H1 (cell line): ENCODE measurements at regions not wholly inside any gene's neighbourhood (a gene's known extent, or its start where the extent isn't known, plus 50 kb on each side); places are given as distances from the start of the nearest gene placed in this dataset.
"Not testable (repeated sequence)": the region's sequence is repeated elsewhere in the genome, so short reads cannot be mapped to it uniquely, and the experiment has no call there.

ENCODE experiments used
- CTCF ChIA-PET: fragments of 300-600 bp; sonication (Branson Sonifier 250); formaldehyde crosslinking; loops from one replicate; lab custom pipeline; 2021; ENCODE audit not compliant: partially characterized antibody; lab: Charles Lee
- POLR2A ChIA-PET: fragments of 300-600 bp; sonication (Branson Sonifier 250); formaldehyde crosslinking; loops from one replicate; lab custom pipeline; 2021; ENCODE audit warnings: inconsistent platforms; ENCODE audit not compliant: partially characterized antibody; lab: Charles Lee
- DNase-seq, 2 experiments: peaks; one replicate each; pipeline versions ENCODE4 v3.0.0 to v3.0.0-alpha.2; 2010 to 2022; ENCODE audit warnings: low spot score in 2 of 2, low read depth in 1 of 2, mixed read lengths in 1 of 2
- FAIRE-seq: peaks from 2 replicates; lab custom pipeline; 2011; peaks lifted over from hg19 to GRCh38; lab: Jason Lieb, UNC
- H2AFZ ChIP-seq: 2 replicates; pipeline ENCODE4 v1.8.1; 2012; ENCODE audit warnings: low read length, inconsistent platforms
- H2AK5ac ChIP-seq: 2 replicates; pipeline ENCODE4 v1.6.1; 2013; ENCODE audit warnings: low read depth, low read length
- H2BK120ac ChIP-seq: replicated peaks from 2 replicates; pipeline ENCODE3; 2013; ENCODE audit warnings: low read depth, low read length, inconsistent platforms
- H2BK12ac ChIP-seq: 2 replicates; pipeline ENCODE4 v1.6.1; 2013; ENCODE audit warnings: low read depth, low read length
- H2BK15ac ChIP-seq: 2 replicates; pipeline ENCODE4 v1.6.1; 2013; ENCODE audit warnings: low read length
- H2BK20ac ChIP-seq: 2 replicates; pipeline ENCODE4 v1.6.1; 2013; ENCODE audit warnings: low read length
- H2BK5ac ChIP-seq: 2 replicates; pipeline ENCODE4 v1.6.1; 2013; ENCODE audit warnings: low read depth, low read length
- H3K14ac ChIP-seq: 2 replicates; pipeline ENCODE4 v1.6.1; 2013; ENCODE audit warnings: inconsistent platforms; ENCODE audit not compliant: insufficient read length
- H3K18ac ChIP-seq: 2 replicates; pipeline ENCODE4 v1.6.1; 2013; ENCODE audit warnings: low read length; ENCODE audit errors: extremely low read depth
- H3K23ac ChIP-seq: 2 replicates; pipeline ENCODE4 v1.6.1; 2013; ENCODE audit warnings: inconsistent platforms; ENCODE audit not compliant: insufficient read length
- H3K23me2 ChIP-seq: 2 replicates; pipeline ENCODE4 v1.6.1; 2013; ENCODE audit warnings: low read depth, low read length
- H3K27ac ChIP-seq: 2 replicates; pipeline ENCODE4 v1.6.1; 2011; ENCODE audit warnings: low read depth, low read length, inconsistent platforms
- H3K27me3 ChIP-seq, 4 experiments: replicated peaks in 1 of 4; 1 replicate in 1 of 4; 2 replicates in 3 of 4; pipeline versions ENCODE4 v1.6.1 to v1.8.1; 2011 to 2013; ENCODE audit warnings: low read length in 3 of 4, mild to moderate bottlenecking in 3 of 4, inconsistent platforms in 2 of 4, mixed read lengths in 2 of 4, moderate library complexity in 1 of 4; ENCODE audit not compliant: control insufficient read depth in 3 of 4, insufficient read depth in 3 of 4; ENCODE audit errors: extremely low read depth in 1 of 4
- H3K36me3 ChIP-seq, 4 experiments: 2 replicates each; pipeline versions ENCODE4 v1.6.1 to v1.8.1; 2011 to 2013; ENCODE audit warnings: mild to moderate bottlenecking in 4 of 4, low read length in 3 of 4, moderate library complexity in 2 of 4, control low read depth in 1 of 4, inconsistent platforms in 1 of 4; ENCODE audit not compliant: insufficient read depth in 4 of 4, control insufficient read depth in 2 of 4
- H3K4ac ChIP-seq: replicated peaks from 2 replicates; pipeline ENCODE3; 2013; ENCODE audit warnings: low read length, low read depth, mixed read lengths, inconsistent platforms; ENCODE audit not compliant: insufficient read length
- H3K4me1 ChIP-seq, 4 experiments: replicated peaks in 1 of 4; 1 replicate in 1 of 4; 2 replicates in 3 of 4; pipeline versions ENCODE4 v1.6.1 to v1.8.1; 2011 to 2013; ENCODE audit warnings: low read length in 3 of 4, inconsistent platforms in 2 of 4, mixed read lengths in 1 of 4; ENCODE audit not compliant: insufficient read depth in 4 of 4, control insufficient read depth in 3 of 4
- H3K4me2 ChIP-seq, 2 experiments: 2 replicates each; pipeline versions ENCODE4 v1.6.1 to v1.8.1; 2011 to 2013; ENCODE audit warnings: low read depth in 2 of 2, low read length in 2 of 2, control low read depth in 1 of 2, inconsistent platforms in 1 of 2, mild to moderate bottlenecking in 1 of 2; ENCODE audit not compliant: insufficient read depth in 1 of 2
- H3K4me3 ChIP-seq, 4 experiments: fragments of 200-600, 300-600 bp in 1 of 4; sonication (generic), shearing (Covaris generic), sonication (Bioruptor Twin) in 1 of 4; 2 replicates each; pipeline versions ENCODE4 v1.5.1 to v1.8.1; 2011 to 2016; ENCODE audit warnings: low read length in 4 of 4, low read depth in 3 of 4, control low read depth in 2 of 4, inconsistent platforms in 2 of 4, mild to moderate bottlenecking in 2 of 4, mixed read lengths in 1 of 4, moderate library complexity in 1 of 4; ENCODE audit not compliant: insufficient read depth in 2 of 4; ENCODE audit errors: extremely low read depth in 1 of 4
- H3K56ac ChIP-seq: replicated peaks from 2 replicates; pipeline ENCODE3; 2013; ENCODE audit warnings: low read depth, mild to moderate bottlenecking, mixed read lengths, low read length, inconsistent platforms; ENCODE audit not compliant: insufficient read length
- H3K79me1 ChIP-seq: 2 replicates; pipeline ENCODE4 v1.6.1; 2013; ENCODE audit warnings: low read depth, low read length, control low read depth
- H3K79me2 ChIP-seq, 2 experiments: 2 replicates each; pipeline versions ENCODE4 v1.6.1 to v1.8.1; 2012 to 2013; ENCODE audit warnings: low read length in 2 of 2, mild to moderate bottlenecking in 2 of 2, inconsistent platforms in 1 of 2; ENCODE audit not compliant: insufficient read depth in 2 of 2, control insufficient read depth in 1 of 2
- H3K9ac ChIP-seq, 4 experiments: replicated peaks in 1 of 4; 1 replicate in 1 of 4; 2 replicates in 3 of 4; pipeline versions ENCODE4 v1.6.1 to v1.8.1; 2011 to 2013; ENCODE audit warnings: low read depth in 3 of 4, low read length in 3 of 4, control low read depth in 2 of 4, mild to moderate bottlenecking in 2 of 4, moderate library complexity in 2 of 4, inconsistent platforms in 1 of 4; ENCODE audit errors: extremely low read depth in 1 of 4
- H3K9me3 ChIP-seq, 2 experiments: 2 replicates each; pipeline versions ENCODE4 v1.6.1 to v1.8.1; 2012 to 2013; ENCODE audit warnings: mild to moderate bottlenecking in 2 of 2, moderate library complexity in 2 of 2, control low read depth in 1 of 2, inconsistent platforms in 1 of 2, low read depth in 1 of 2, low read length in 1 of 2, mixed read lengths in 1 of 2; ENCODE audit not compliant: insufficient read depth in 2 of 2
- H4K20me1 ChIP-seq, 2 experiments: replicated peaks in 1 of 2; 2 replicates each; pipeline versions ENCODE3 to v1.8.1; 2011 to 2013; ENCODE audit warnings: inconsistent platforms in 2 of 2, low read length in 2 of 2, mild to moderate bottlenecking in 1 of 2; ENCODE audit not compliant: insufficient read depth in 2 of 2, control insufficient read depth in 1 of 2
- H4K5ac ChIP-seq: 2 replicates; pipeline ENCODE4 v1.6.1; 2013; ENCODE audit warnings: low read length, low read depth, mixed read lengths, inconsistent platforms; ENCODE audit not compliant: insufficient read length
- H4K8ac ChIP-seq: 2 replicates; pipeline ENCODE4 v1.8.0; 2013; ENCODE audit warnings: mild to moderate bottlenecking, moderate library complexity, low read length, inconsistent platforms; ENCODE audit not compliant: insufficient read depth; ENCODE audit errors: extremely low read depth
- H4K91ac ChIP-seq: replicated peaks from 2 replicates; pipeline ENCODE3; 2013; ENCODE audit warnings: low read length, mixed read lengths, inconsistent platforms; ENCODE audit not compliant: insufficient read length
- whole genome bisulfite sequencing, 2 experiments: shearing (Covaris generic) in 1 of 2; methylation state at CpG; one replicate each; pipeline versions ENCODE4 v1.1.6 to v1.1.7; 2013 to 2015; ENCODE audit warnings: low lambda C conversion rate in 2 of 2, mixed read lengths in 2 of 2, inconsistent platforms in 1 of 2, low coverage in 1 of 2, missing lambda C conversion rate in 1 of 2; ENCODE audit not compliant: insufficient replicate concordance in 2 of 2, insufficient coverage in 1 of 2, insufficient read length in 1 of 2; ENCODE audit errors: extremely low coverage in 1 of 2, missing lambda C conversion rate in 1 of 2; 5-methylcytosine and 5-hydroxymethylcytosine counted together

DNA sequence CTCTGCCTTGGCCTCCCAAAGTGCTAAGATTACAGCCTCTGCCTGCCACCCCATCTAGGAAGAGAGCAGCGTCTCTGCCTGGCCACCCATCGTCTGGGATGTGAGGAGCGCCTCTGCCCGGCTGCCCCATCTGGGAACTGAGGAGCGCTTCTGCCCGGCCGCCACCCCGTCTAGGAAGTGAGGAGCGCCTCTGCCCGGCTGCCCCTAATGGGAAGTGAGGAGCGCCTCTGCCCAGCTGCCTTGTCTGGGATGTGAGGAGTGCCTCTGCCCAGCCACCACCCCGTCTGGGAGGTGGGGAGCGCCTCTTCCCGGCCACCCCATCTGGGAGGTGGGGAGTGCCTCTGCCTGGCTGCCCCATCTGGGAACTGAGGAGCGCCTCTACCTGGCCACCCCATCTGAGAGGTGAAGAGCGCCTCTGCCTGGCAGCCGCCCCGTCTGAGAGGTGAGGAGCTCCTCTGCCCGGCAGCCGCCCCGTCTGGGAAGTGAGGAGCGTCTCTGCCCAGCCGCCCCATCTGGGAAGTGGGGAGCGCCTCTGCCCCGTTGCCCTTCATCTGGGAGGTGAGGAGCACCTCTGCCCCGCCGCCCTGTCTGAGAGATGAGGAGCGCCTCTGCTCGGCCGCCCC, 481.0 kb upstream of the GNPDA2 start:
- CTCF ChIA-PET, POLR2A ChIA-PET, H3K18ac ChIP-seq, H3K27me3 ChIP-seq, H2BK120ac ChIP-seq, H3K79me2 ChIP-seq, H4K5ac ChIP-seq, H3K27ac ChIP-seq, H4K20me1 ChIP-seq, H3K14ac ChIP-seq, DNase-seq, H2BK15ac ChIP-seq, H2AK5ac ChIP-seq, H3K36me3 ChIP-seq, H4K8ac ChIP-seq, H2AFZ ChIP-seq, H4K91ac ChIP-seq, H3K4me3 ChIP-seq, FAIRE-seq, H3K23me2 ChIP-seq, H3K23ac ChIP-seq, H2BK12ac ChIP-seq, H3K4me1 ChIP-seq, H3K4me2 ChIP-seq, H3K4ac ChIP-seq, H2BK5ac ChIP-seq, H2BK20ac ChIP-seq, H3K9ac ChIP-seq, H3K79me1 ChIP-seq, H3K56ac ChIP-seq: not testable (repeated sequence)
- peaks cover 0 to 20% of the 10 kb centered on the region in 2 experiments; a peak in 1 of 4 replicates for H3K9me3 ChIP-seq
- 88% methylated on average over 10 of the region's 30 CpGs; no CpG with 5 or more reads in 1 of the 2 experiments for WGBS, 2 experiments
